IPS-NIHi7 (cell line): ENCODE measurements at regions not wholly inside any gene's neighbourhood (a gene's known extent, or its start where the extent isn't known, plus 50 kb on each side); places are given as distances from the start of the nearest gene placed in this dataset.
A peak's percentile ranks its signal among the peaks of the same experiment; 100 is the strongest.

ENCODE experiments used
- DNase-seq: peaks from one replicate; pipeline ENCODE4 v3.0.0; 2012; ENCODE audit warnings: mixed read lengths; ENCODE audit errors: extremely low spot score

DNA sequence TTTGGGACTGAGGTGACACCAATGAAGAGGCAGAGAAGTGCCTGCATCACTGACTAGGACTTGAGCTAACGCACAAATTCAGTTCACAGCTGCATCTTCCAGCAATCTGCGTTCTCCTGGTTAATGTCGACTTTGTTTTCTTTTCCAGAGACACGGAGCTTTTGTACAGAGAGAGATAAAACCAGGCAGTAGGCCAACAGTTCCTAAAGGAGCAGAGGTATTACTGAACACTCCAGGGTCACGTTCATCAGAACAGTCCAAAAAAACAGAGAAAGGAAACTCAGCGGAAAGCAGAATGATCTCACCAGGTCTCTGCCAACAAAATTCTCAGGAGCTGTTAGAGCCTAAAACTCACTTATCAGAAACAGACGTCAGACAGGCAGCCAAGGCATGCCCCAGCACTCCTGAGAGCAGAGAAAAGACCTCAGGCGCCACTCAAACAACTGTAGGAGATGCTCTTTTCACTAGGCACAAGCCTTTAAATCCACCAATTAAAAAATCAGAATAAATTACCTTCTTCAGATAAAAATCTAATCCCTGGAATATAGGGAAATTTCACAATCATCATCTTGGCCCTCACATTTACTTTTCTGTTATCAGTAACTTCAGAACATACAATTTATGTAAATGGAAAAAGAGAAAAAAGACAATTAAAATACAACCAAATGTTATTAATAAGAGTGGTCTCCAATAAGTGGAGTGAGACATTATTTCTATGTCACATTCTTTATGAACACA is 95.9 kb upstream of the SPTBN1 start:
- no peak for DNase-seq

DNA sequence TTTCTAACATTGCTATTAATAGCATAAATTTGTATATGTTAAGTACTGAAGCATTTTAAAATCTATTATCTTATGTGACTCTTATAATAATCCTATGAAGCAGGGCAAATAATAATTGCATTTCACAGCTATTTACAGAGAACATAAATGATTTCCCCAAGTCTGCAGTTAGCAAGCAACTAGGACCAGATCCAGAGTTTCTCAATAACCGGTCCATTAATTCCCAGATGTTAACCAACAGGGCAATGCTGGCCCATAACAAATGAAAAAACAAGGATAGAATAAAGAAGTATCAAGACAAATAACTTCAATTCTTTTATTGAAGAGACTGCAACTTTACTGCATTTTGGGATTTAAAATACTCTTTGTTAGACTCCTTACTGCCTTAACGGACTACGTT is 91.7 kb upstream of the SPTBN1 start:
- DNase-seq = no peak

DNA sequence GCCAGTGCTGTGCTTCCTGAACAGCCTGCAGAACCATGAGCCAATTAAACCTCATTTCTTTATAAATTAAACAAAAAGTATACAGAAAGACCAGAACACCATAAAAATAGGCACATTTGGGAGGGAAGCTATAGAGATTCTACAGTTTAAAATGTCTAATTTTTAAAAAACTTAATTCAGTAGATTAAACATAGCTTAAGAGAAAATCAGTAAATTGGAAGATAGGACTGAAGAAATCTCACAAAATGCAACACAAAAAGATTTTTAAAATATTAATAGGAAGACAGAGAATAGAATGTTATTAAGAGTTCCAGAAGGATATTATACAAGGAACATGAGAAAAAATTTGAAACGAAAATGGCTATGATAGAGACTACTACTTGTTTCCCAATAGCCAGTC is 90.5 kb upstream of the SPTBN1 start:
- no peak for DNase-seq

DNA sequence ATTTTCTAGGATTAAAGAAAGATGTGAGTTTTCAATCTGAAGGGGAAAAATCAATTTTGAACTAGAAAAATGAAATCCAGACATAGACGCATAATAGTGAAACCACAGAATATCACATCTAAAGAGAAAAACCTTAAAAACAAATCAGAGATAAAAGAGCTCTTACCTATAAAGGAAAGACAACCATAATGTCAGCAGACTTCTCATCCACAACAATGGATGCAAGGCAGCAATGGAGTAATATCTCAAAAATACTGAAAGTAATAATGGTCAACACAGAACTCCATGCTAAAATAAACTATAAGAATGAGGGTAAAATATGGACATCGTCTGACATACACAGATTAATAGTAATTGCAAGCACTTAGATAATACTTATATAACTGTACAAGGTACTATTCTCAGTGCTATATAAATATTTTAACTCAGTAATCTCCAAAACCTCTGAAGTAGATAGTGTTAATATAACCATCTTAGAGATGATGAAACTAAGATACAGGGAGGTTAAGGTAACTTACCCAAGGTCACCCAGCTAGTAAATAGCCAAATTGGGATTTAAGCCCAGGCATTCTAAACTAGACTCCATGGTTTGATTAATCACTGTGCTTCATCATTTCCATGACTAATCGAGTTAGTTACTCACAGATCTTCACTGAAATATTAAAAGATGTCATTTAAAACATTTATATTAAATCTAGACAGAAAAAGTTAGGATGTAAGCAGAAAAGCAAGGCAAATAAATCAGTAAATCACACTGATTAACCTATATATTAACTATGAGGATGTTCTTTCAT is 89.4 kb upstream of the SPTBN1 start:
- no peak for DNase-seq

DNA sequence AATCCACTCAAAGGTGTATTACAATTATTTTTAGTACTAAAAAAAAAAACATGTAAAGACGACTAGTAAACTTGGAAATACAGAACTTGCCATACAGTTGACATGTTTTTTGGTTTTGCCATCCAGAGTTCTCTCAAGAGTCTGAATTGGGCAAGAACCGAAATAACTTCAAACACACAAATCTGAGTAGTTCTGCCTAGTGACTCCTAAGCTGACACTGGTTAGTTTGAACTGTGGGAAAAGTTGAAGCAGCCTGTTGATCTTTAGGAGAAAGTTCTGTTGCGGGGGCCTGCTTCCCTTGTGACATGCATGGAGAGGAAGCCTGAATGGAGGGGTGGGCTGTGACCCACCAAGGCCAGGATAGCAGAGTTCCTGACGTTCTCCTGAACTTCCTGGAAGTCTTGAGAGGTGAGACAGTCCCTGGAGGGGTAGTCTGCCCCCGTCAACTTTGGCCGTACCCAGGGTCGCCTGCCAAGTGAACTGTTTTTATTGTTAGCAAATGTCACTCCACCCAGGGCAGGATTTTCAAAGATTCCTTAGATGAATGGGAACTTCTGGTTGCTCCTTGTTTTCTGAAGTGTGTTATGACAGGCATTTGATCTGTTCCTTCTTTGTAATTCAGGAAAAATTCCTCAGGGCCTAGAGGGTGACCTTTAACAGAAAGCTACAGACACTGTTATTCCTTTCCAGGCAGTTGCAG is 85.6 kb upstream of the SPTBN1 start:
- DNase-seq = no peak

DNA sequence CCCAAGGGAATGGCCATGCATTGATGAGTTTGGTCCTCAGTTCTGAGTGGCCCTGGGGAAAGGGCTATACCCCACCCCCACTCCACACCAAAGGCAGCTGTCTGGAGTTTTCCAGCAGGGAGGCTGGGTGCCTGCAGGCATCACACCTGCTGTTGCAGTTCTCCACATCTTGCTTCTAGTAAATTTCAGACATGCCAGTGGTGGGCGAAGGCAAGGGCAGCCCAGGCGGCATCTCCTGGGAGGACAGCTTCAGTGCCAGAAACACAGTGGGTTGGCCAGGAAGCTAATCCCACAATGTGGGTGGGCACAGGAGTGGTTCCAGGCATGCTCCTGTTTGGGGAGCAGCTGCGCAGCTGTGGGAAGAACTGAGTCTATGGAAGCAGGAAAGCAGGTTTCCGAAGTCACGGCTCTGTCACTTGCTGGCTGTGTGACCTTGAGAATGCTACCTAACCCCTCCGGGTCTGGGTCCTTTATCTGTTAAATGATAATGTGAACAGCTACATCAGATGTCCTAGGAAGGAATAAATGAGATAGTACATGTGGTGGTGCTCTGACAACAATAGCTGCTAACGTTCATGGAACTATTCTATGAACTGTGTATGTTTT is 84.6 kb upstream of the SPTBN1 start:
- DNase-seq = no peak

DNA sequence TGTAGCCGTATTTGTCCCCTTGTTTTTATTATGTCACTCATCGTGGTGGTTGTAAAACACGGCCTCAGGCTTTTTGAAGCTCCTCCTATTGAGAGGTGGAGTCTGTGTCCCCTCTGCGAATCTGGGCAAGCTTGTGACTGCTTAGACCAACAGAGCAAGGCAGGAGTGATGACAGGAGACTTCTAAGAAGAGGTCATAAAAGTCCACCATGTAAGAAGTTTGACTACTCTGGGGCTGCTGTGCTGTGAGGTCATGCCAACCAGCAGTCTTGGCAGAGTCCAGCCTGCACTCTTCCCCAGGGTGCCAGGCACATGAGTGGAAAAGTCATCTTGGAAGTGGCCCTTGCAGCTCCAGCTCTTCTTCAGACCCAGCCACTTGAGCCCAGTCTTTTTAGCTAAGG is 83.8 kb upstream of the SPTBN1 start:
- DNase-seq = no peak

DNA sequence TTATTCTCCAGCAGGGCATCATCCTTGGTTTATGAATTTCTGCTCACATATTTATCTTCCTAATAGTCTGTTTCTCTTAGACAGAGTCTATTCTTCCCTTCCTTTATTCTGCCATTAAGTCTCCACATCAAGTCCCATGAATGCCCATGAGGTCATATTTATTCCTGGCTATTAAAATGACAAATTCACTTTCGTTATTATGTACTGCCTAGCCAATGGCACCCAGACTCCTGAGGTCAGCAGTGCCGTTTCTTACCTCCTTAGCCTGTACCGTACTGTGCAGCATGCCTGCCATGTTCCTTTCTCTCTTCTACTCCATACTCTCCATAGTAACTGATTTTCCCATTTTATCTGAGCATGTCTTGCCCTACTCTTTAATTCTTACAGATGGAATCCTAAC is 82.3 kb upstream of the SPTBN1 start:
- no peak for DNase-seq

DNA sequence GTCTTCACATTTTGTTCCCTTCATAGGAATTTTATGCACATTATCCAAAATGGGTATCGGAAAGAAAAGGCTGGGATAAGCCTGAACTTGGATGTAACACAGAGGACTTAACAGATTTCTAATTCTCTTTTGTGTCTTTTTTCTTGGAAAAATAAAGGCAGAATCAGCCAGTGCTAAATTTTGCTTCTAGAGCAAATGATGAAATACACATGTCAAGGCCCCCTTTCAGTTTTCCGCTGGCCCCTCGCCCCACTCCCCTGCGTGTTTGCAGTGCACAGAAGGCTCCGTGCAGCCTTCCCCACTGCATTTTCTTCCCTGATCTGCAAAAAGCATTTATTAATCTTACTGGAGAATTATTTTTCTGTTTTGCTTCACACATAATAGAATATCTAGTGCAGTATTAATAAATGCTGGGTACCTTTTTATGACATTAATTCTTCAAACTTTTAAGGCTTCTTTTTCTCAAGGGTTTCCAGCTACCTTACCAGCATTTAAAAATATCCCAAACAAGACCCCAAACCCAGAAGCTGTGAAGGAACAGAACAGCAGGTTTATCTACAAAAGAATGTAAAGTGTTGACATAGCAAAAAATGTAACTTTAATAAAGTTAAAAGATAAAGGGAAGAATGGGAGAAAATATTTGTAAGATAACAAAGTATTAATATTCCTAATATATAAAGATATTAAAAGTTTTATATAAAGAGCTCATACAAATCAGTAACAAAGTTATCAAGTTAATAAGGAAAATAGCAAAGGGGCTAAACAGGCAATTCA is 81.3 kb upstream of the SPTBN1 start:
- DNase-seq = no peak

DNA sequence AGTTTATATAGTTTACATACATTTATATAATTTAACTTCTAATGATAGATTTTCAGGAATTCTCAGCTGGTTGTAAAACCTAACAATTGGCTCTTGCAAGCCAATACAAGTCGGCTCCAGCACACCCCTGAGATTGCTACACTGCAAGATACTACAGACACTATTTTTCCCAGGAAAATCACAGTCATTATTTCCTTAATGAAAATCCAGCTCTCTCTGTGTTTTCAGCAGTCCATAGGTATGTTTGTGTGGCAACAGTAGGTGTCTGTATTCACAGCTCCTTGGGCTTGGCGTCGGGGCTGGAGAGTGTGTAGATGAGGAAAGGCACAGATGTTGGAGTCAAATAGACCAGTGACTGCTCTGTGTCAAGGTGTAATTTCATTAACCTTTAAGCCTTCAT is 78.7 kb upstream of the SPTBN1 start:
- DNase-seq = no peak

DNA sequence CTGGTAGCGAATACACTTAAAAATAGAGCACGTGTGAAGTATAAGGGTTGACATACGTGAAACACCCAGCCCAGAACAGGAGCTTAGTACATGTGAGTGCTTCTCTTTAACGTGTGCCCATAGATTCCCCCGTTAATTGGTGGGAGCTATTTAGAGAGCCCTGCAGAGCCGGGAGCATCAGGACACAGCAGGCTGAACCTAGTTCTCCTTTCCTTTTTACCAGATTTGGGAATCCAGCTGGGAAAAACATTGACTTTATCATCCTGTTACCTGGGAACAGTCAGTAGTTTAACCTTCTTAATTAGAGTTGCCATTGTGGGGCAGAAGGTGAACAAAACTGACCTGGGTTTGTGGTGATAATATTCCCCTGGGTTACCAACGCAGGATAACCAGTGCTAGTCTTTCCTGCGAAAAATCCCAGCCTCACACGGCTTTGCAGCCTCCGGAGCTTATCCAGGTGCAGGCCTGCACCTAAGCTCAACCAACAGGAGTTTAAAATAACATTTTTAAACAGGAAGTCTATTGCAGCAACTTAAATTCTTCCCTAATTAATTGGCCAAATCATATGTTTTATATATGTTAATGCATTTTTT is 78.1 kb upstream of the SPTBN1 start:
- no peak for DNase-seq

DNA sequence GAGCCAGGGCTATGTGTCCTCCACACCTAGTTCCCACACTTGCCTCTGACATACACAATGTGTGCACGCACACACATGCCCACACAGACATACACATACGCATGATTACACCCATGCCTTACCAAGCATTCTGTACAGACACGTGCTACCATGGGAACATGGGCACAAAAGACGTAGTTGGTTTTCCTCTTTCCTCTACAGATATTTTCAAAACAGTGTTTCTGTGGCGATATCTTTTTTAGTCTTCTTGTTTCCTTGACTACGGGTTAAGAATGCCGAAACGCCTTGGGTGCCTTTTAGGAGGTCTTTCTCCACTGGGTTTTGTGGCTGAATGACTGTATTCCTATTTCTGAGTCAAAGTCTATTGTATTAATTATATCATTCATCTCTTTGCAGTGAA is 75.5 kb upstream of the SPTBN1 start:
- DNase-seq = no peak

DNA sequence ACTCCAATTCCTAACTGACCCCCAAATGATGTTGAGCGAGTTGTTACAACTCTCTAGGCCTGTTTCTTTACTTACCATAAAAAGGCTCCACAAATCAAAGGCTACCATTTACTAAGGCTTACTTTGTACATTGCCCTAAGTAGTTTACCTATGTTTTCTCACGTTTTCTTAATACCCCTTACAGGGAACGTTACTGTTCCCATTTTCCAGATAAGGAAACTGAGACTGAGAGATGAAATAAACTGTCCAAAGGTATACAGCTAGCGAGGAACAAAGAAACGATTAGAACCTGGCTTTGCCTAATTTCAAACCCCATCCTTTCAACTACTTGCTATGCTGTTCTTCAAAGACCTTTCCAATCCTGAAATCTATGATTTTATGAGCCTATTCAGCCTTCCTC is 74.8 kb upstream of the SPTBN1 start:
- no peak for DNase-seq

DNA sequence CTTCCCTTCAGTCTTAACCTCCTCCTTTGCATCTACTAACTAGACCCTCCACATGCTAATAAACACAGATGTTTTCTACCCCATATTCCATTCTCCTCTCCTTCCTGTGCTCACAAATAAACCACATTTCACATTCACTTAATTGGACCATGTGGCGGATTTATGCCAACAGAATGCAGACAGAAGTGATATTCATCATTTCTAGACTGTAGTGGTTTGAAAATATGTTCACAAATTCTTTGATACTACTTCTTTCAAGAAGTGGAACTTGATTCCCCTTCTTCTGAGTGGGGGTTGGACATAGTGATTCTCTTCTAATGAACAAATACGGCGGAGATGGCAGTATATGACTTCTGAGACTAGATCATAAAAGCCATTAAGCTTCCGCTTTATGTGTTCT is 73.5 kb upstream of the SPTBN1 start:
- DNase-seq = no peak

DNA sequence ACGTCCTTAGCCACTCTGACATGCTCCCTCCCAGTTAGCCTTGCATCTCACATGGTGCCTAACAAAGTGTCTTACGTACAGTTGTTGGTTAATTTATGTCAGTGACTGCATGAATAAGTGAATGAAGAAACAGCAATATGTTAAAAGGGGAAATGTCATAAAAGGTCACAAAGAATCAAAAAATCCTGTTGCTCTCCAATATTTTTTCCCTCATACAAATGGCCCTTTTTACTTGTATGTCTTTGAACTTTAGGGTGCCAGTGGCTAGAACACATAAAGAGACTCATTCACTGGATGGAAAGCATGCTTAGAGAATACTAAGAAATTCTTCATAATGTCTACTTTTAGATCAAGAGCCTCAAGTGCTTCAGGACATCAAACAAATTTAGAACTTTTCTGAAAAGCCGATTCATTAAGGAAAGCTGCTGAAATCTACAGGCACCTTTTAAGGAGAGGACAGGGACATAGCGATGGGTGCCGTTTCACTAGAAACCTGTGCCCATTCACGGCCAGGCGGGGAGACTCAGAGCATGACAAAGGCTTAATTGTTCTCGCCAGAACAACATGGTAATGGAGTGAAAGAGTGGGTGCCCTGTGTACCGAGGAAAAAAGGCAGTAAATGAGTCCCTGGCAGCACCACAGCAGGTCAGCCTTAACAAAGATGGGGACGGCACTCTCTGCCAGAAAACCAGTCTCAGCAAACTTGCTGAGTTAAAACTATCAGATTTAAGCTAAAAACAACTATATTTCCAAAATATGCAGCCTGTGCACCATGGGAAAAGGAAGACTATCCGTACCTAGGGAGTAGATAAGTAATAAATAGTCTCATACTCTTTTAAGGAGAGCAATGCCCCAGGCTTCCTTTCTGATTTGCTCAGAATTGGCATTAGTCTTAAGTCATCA is 71.6 kb upstream of the SPTBN1 start:
- peak; percentile 41 for DNase-seq

DNA sequence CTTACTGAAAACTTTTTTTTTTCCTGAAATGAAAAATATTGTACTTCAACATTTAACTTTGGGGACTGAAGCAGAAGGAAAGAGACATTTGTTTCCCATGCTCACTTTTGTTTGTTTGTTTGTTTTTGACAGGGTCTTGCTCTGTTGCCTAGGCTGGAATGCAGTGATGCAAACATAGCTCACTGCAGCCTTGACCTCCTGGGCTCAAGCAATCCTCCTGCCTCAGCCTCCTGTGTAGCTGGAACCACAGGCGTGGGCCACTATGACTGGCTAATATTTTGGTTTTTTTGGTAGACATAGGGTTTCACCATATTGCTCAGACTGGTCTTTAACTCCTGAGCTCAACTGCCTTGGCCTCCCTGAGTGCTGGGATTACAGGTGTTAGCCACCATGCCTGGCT is 70.9 kb upstream of the SPTBN1 start:
- DNase-seq = no peak

DNA sequence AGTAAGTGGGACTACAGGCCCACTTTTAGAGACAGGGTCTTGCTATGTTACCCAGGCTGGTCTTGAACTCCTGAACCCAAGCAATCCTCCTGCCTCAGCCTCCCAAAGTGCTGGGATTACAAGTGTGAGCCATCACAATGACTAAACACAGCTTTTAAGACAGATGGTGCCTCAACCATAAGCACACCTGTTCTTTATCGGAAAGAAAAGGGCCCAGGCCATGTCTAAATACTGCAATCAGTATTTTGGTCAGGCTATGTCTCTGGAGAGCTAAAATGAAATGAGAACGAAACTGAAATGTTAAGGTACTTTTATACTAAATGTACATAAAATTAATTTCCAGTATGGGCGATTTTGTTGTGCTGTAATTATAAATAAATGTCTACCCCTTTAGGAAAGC is 69.5 kb upstream of the SPTBN1 start:
- no peak for DNase-seq

DNA sequence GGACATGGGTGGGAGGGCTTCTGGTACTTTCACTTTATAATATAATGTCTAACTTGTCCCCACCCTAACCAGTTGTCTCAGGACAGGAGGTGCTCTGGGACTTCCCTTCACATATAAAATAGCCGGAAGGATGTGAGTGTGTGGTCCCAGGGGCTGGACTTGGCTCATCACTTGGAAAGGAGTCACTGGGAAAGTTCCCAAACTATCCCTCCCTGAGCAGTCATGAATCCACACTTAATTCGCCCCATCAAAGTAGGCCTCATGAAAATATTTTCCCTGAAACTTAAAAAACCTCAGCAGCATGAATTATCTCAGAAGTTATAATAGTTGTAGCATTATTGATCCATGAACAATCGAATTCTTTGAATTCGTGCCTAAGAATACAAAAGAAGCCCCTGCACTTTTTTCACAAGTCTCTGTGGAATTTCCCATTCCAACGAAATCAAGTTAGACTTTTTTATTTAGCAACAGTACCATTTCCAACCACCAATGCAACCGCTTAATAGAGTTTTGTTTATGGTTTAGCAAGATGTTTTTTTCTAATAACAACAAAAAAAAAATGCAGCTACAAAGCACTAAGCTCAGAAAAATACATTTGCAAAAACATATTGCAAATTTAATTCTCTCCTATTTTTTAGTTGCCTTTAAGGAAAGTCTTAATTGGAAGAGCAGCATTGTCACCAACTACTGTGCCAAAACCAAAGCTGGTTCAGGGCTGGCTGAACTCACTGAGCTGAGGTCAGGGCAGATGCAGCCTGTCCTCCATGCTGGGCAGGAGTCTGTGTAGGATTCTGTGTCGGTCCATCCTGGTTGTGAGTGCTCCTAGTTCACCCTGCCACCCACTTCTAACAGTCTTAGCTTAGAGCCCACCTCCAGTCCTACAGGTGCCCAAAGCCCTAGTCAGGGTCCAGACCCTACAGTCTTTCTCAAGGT is 68.8 kb upstream of the SPTBN1 start:
- DNase-seq = no peak

DNA sequence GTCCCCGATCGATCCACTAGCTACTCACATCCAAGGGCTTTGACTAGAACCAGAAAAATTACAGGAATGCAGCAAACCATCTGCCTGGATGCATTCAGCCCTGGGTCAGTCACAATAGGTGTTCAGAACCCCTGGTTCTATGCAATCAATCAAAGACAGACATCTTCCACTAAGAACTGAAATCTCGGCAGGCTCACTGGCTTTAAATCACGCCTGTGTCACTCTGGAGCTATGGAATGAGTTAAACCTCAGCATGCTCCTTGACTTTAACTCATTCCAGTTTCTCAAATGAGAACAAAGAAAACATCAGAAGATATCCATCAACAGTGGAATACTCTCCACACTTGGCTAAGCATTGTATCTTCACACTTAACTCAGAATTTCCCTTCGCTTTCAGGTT is 68.1 kb upstream of the SPTBN1 start:
- no peak for DNase-seq
